HTR-8/SVneo (cell line): ENCODE measurements at regions not wholly inside any gene's neighbourhood (a gene's known extent, or its start where the extent isn't known, plus 50 kb on each side); places are given as distances from the start of the nearest gene placed in this dataset.

ENCODE experiments used
- DNase-seq: peaks from one replicate; pipeline ENCODE4 v3.0.0; 2011; ENCODE audit warnings: low spot score, mixed read lengths; ENCODE audit not compliant: insufficient read length
- FAIRE-seq: peaks from 2 replicates; lab custom pipeline; 2011; peaks lifted over from hg19 to GRCh38; lab: Jason Lieb, UNC

- FAIRE-seq, result no peak
- DNase-seq, result no peak
These were observed 51.3 kb upstream of the LRRN2 start for GRCh38 chr1:204736836-204737235.

- no peak for FAIRE-seq
- no peak for DNase-seq
These were observed 53.0 kb upstream of the LRRN2 start for GRCh38 chr1:204738506-204738905.

- DNase-seq (no peak), FAIRE-seq (no peak)
These were observed 54.8 kb upstream of the LRRN2 start for GRCh38 chr1:204740354-204740753.

GRCh38 chr1:204741440-204741839 lies 55.9 kb upstream of the LRRN2 start:
- DNase-seq (no peak), FAIRE-seq (no peak)

- DNase-seq (no peak), FAIRE-seq (no peak)
These were observed 57.2 kb upstream of the LRRN2 start for GRCh38 chr1:204742676-204743251.

- no peak for FAIRE-seq
- no peak for DNase-seq
These were observed 58.7 kb upstream of the LRRN2 start for GRCh38 chr1:204744107-204744779.

- FAIRE-seq (peak; percentile 75), DNase-seq (peak; percentile 60)
These were observed 61.4 kb upstream of the LRRN2 start for GRCh38 chr1:204746838-204747442.

- no peak for FAIRE-seq
- DNase-seq, result no peak
These were observed 65.9 kb upstream of the LRRN2 start for GRCh38 chr1:204751480-204751879.

GRCh38 chr1:204751883-204752687 lies 66.5 kb upstream of the LRRN2 start:
- FAIRE-seq, result no peak
- DNase-seq, result no peak

- FAIRE-seq, result no peak
- no peak for DNase-seq
These were observed 67.1 kb upstream of the LRRN2 start for GRCh38 chr1:204752688-204753040.

- FAIRE-seq, result no peak
- no peak for DNase-seq
These were observed 69.3 kb upstream of the LRRN2 start for GRCh38 chr1:204754821-204755220.

GRCh38 chr1:204756349-204756748 lies 70.8 kb upstream of the LRRN2 start:
- FAIRE-seq (no peak), DNase-seq (no peak)

- DNase-seq (no peak), FAIRE-seq (no peak)
These were observed 71.3 kb upstream of the LRRN2 start for GRCh38 chr1:204756811-204757210.

GRCh38 chr1:204758601-204759000 lies 73.1 kb upstream of the LRRN2 start:
- FAIRE-seq, result no peak
- DNase-seq, result no peak

GRCh38 chr1:204760350-204760749 lies 74.8 kb upstream of the LRRN2 start:
- DNase-seq (no peak), FAIRE-seq (no peak)

- FAIRE-seq, result no peak
- DNase-seq, result no peak
These were observed 75.2 kb upstream of the LRRN2 start for GRCh38 chr1:204760757-204761156.

GRCh38 chr1:204763773-204764427 lies 78.4 kb upstream of the LRRN2 start:
- FAIRE-seq (peak; percentile 92), DNase-seq (peak; percentile 90)

GRCh38 chr1:204769997-204770396 lies 84.5 kb upstream of the LRRN2 start:
- no peak for DNase-seq
- no peak for FAIRE-seq

- FAIRE-seq, result no peak
- no peak for DNase-seq
These were observed 85.8 kb upstream of the LRRN2 start for GRCh38 chr1:204771358-204771757.

- FAIRE-seq, result no peak
These were observed 87.7 kb upstream of the LRRN2 start for GRCh38 chr1:204773246-204773645.

GRCh38 chr1:204775546-204775945 lies 90.0 kb upstream of the LRRN2 start:
- FAIRE-seq (no peak), DNase-seq (no peak)

More at GRCh38 chr1:204773246-204773645, 87.7 kb upstream of the LRRN2 start:
- DNase-seq, result no peak
